Naive B cell (primary cell): ENCODE measurements at regions not wholly inside any gene's neighbourhood (a gene's known extent, or its start where the extent isn't known, plus 50 kb on each side); places are given as distances from the start of the nearest gene placed in this dataset.

Source experiments
- ATAC-seq, 2 donors: fragments of 150-1000 bp; cut with Tn5 transposase; 2 replicates each; pipeline ENCODE4 v1.10.0; 2021; ENCODE audit warnings: low read depth in 2 of 2, mild to moderate bottlenecking in 2 of 2, moderate library complexity in 2 of 2
- DNase-seq: peaks from one replicate; pipeline ENCODE4 v3.0.0; 2022
- H3K27ac Mint-ChIP-seq, 6 donors: one replicate each; pipeline ENCODE4 v1.8.0; 2020 to 2022; ENCODE audit warnings: mild to moderate bottlenecking in 6 of 6, mixed read lengths in 6 of 6, moderate library complexity in 5 of 6, inconsistent platforms in 2 of 6
- H3K27me3 Mint-ChIP-seq, 3 donors: one replicate each; pipeline ENCODE4 v1.8.0; 2021 to 2022; ENCODE audit warnings: mixed read lengths in 3 of 3, mild to moderate bottlenecking in 1 of 3
- H3K36me3 Mint-ChIP-seq, 2 donors: one replicate each; pipeline ENCODE4 v1.8.0; 2020 to 2022; ENCODE audit warnings: mixed read lengths in 2 of 2, inconsistent platforms in 1 of 2, mild to moderate bottlenecking in 1 of 2
- H3K4me1 Mint-ChIP-seq, 3 donors: one replicate each; pipeline ENCODE4 v1.8.0; 2020 to 2022; ENCODE audit warnings: mixed read lengths in 3 of 3, inconsistent platforms in 1 of 3, mild to moderate bottlenecking in 1 of 3, moderate library complexity in 1 of 3
- H3K4me3 Mint-ChIP-seq, 8 donors: one replicate each; pipeline ENCODE4 v1.8.0; 2020 to 2022; ENCODE audit warnings: mild to moderate bottlenecking in 8 of 8, mixed read lengths in 8 of 8, moderate library complexity in 8 of 8, inconsistent platforms in 2 of 8
- H3K9me3 Mint-ChIP-seq, 7 donors: one replicate each; pipeline ENCODE4 v1.8.0; 2020 to 2022; ENCODE audit warnings: mixed read lengths in 7 of 7, mild to moderate bottlenecking in 5 of 7, inconsistent platforms in 2 of 7, moderate library complexity in 1 of 7

GRCh38 chr2:240287011-240287410, 146.6 kb upstream of the OTOS start:
- DNase-seq = no peak
- ATAC-seq = no peak
- no peak overlapping the region for H3K27ac Mint-ChIP-seq
- H3K4me3 Mint-ChIP-seq = peak overlapping the region in 1 of 8 donors; percentile 42
- peaks cover 0 to 9% of the 10 kb centered on the region in 2 donors for H3K36me3 Mint-ChIP-seq
- H3K27me3 Mint-ChIP-seq = peaks cover 1 to 12% (median 4%) of the 10 kb centered on the region in 3 donors
- H3K4me1 Mint-ChIP-seq = no peaks in the 10 kb centered on the region
- H3K9me3 Mint-ChIP-seq = peaks cover 0 to 17% (median 8%) of the 10 kb centered on the region in 7 donors

- Mint-ChIP-seq H3K4me3 (no peak overlapping the region), H3K27ac (peak overlapping the region in 1 of 6 donors; percentile 20), H3K27me3 (peaks cover 0 to 12% (median 4%) of the 10 kb centered on the region in 3 donors), H3K36me3 (peaks cover 0 to 9% of the 10 kb centered on the region in 2 donors), H3K4me1 (no peaks in the 10 kb centered on the region), H3K9me3 (peaks cover 0 to 12% (median 8%) of the 10 kb centered on the region in 7 donors)
- DNase-seq = no peak
- no peak for ATAC-seq
These were observed 147.1 kb upstream of the OTOS start for GRCh38 chr2:240287496-240288086.

- DNase-seq (no peak), ATAC-seq (no peak)
- Mint-ChIP-seq H3K36me3 (peaks cover 0 to 5% of the 10 kb centered on the region in 2 donors), H3K9me3 (peaks cover 0 to 7% (median 4%) of the 10 kb centered on the region in 7 donors), H3K27me3 (peaks cover 0 to 6% (median 4%) of the 10 kb centered on the region in 3 donors), H3K4me3 (no peak overlapping the region), H3K4me1 (no peaks in the 10 kb centered on the region), H3K27ac (no peak overlapping the region)
These were observed 147.4 kb upstream of the GPC1 start for GRCh38 chr2:240288087-240288521.

GRCh38 chr2:240289701-240290431, 145.6 kb upstream of the GPC1 start:
- no peaks in the 10 kb centered on the region for H3K36me3 Mint-ChIP-seq
- H3K4me1 Mint-ChIP-seq = no peaks in the 10 kb centered on the region
- H3K27me3 Mint-ChIP-seq = peaks cover 0 to 4% (median 4%) of the 10 kb centered on the region in 3 donors
- H3K27ac Mint-ChIP-seq = no peak overlapping the region
- no peaks in the 10 kb centered on the region for H3K9me3 Mint-ChIP-seq
- ATAC-seq (no peak), DNase-seq (no peak)
- H3K4me3 Mint-ChIP-seq = no peak overlapping the region

- no peak overlapping the region for H3K4me3 Mint-ChIP-seq
- no peaks in the 10 kb centered on the region for H3K4me1 Mint-ChIP-seq
- peaks cover 0 to 6% (median 5%) of the 10 kb centered on the region in 3 donors for H3K27me3 Mint-ChIP-seq
- H3K27ac Mint-ChIP-seq = peak overlapping the region in 1 of 6 donors; percentile 64
- no peaks in the 10 kb centered on the region for H3K9me3 Mint-ChIP-seq
- DNase-seq (no peak), ATAC-seq (no peak)
- no peaks in the 10 kb centered on the region for H3K36me3 Mint-ChIP-seq
These were observed 144.8 kb upstream of the GPC1 start for GRCh38 chr2:240290432-240291336.

- ATAC-seq = no peak
- peak overlapping the region in 1 of 6 donors; percentile 64 for H3K27ac Mint-ChIP-seq
- no peaks in the 10 kb centered on the region for H3K4me1 Mint-ChIP-seq
- H3K9me3 Mint-ChIP-seq = no peaks in the 10 kb centered on the region
- no peak for DNase-seq
- H3K4me3 Mint-ChIP-seq = no peak overlapping the region
- peaks cover 0 to 6% (median 5%) of the 10 kb centered on the region in 3 donors for H3K27me3 Mint-ChIP-seq
- no peaks in the 10 kb centered on the region for H3K36me3 Mint-ChIP-seq
These were observed 144.0 kb upstream of the GPC1 start for GRCh38 chr2:240291337-240292034.

- peaks cover 0 to 6% (median 5%) of the 10 kb centered on the region in 3 donors for H3K27me3 Mint-ChIP-seq
- peak overlapping the region in 1 of 8 donors; percentile 29 for H3K4me3 Mint-ChIP-seq
- no peaks in the 10 kb centered on the region for H3K4me1 Mint-ChIP-seq
- H3K9me3 Mint-ChIP-seq = no peaks in the 10 kb centered on the region
- no peak for DNase-seq
- ATAC-seq = no peak
- H3K27ac Mint-ChIP-seq = no peak overlapping the region
- no peaks in the 10 kb centered on the region for H3K36me3 Mint-ChIP-seq
These were observed 143.4 kb upstream of the GPC1 start for GRCh38 chr2:240292035-240292574.

GRCh38 chr2:240292619-240293525, 142.6 kb upstream of the GPC1 start:
- no peak for ATAC-seq
- Mint-ChIP-seq H3K4me3 (no peak overlapping the region), H3K4me1 (no peaks in the 10 kb centered on the region), H3K9me3 (no peaks in the 10 kb centered on the region), H3K36me3 (no peaks in the 10 kb centered on the region), H3K27me3 (peaks cover 0 to 6% (median 5%) of the 10 kb centered on the region in 3 donors), H3K27ac (peak overlapping the region in 1 of 6 donors; percentile 57)
- DNase-seq = no peak

GRCh38 chr2:240293557-240294461, 141.7 kb upstream of the GPC1 start:
- Mint-ChIP-seq H3K27ac (no peak overlapping the region), H3K4me3 (no peak overlapping the region), H3K27me3 (peaks cover 0 to 6% (median 5%) of the 10 kb centered on the region in 3 donors), H3K4me1 (no peaks in the 10 kb centered on the region), H3K9me3 (no peaks in the 10 kb centered on the region), H3K36me3 (no peaks in the 10 kb centered on the region)
- DNase-seq (no peak), ATAC-seq (no peak)

GRCh38 chr2:240294514-240294913, 140.9 kb upstream of the GPC1 start:
- Mint-ChIP-seq H3K27ac (no peak overlapping the region), H3K4me3 (no peak overlapping the region), H3K4me1 (no peaks in the 10 kb centered on the region), H3K27me3 (peaks cover 0 to 6% (median 5%) of the 10 kb centered on the region in 3 donors), H3K36me3 (no peaks in the 10 kb centered on the region), H3K9me3 (no peaks in the 10 kb centered on the region)
- ATAC-seq (no peak), DNase-seq (no peak)
